Thyroid gland (tissue), 4 donors: ENCODE measurements at regions not wholly inside any gene's neighbourhood (a gene's known extent, or its start where the extent isn't known, plus 50 kb on each side); places are given as distances from the start of the nearest gene placed in this dataset.

Source experiments
- POLR2A ChIP-seq, 2 donors: fragments of 450-650 bp; IDR thresholded peaks; one replicate each; pipeline ENCODE4 v1.6.1; 2017; ENCODE audit warnings: antibody characterized with exemption in 2 of 2, mild to moderate bottlenecking in 2 of 2, moderate library complexity in 1 of 2
- TF ChIP-seq, protein P1 (sequence below), 6 experiments: fragments of 200-600 bp in 3 of 6; fragments of 450-650 bp in 3 of 6; sonication (generic) in 3 of 6; IDR thresholded peaks; one replicate each; pipeline ENCODE4 v1.5.1; 2016 to 2019; ENCODE audit warnings: antibody characterized with exemption in 6 of 6, mild to moderate bottlenecking in 2 of 6, inconsistent platforms in 1 of 6, moderate library complexity in 1 of 6

DNA sequence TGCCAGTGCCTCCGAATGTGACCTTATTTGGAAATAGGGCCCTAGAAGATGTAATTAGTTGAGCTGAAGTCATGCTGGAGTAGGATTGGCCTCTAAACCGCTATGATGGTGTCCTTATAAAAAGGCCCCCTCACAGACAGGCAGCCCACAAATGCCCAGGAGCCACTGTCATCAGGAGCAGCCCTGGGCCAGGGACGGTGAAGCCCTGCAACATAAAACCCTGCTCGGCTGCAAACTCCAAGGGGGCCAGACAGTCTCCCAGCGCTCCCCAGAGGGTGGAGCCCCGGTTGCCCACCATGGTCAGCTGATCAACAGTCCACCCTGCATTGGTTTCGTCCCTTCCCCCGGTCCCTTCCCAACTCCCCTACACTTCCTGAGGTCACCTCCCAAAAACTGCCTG lies 351.7 kb downstream of the FOXL1 start:
- TF ChIP-seq, protein P1, sequence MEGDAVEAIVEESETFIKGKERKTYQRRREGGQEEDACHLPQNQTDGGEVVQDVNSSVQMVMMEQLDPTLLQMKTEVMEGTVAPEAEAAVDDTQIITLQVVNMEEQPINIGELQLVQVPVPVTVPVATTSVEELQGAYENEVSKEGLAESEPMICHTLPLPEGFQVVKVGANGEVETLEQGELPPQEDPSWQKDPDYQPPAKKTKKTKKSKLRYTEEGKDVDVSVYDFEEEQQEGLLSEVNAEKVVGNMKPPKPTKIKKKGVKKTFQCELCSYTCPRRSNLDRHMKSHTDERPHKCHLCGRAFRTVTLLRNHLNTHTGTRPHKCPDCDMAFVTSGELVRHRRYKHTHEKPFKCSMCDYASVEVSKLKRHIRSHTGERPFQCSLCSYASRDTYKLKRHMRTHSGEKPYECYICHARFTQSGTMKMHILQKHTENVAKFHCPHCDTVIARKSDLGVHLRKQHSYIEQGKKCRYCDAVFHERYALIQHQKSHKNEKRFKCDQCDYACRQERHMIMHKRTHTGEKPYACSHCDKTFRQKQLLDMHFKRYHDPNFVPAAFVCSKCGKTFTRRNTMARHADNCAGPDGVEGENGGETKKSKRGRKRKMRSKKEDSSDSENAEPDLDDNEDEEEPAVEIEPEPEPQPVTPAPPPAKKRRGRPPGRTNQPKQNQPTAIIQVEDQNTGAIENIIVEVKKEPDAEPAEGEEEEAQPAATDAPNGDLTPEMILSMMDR (IDR thresholded peaks at IDR 0.05): no peak
- TF ChIP-seq POLR2A (IDR thresholded peaks at IDR 0.05): no peak
